ENCODE measurements at regions not wholly inside any gene's neighbourhood (a gene's known extent, or its start where the extent isn't known, plus 50 kb on each side); places are given as distances from the start of the nearest gene placed in this dataset.
"Not testable (repeated sequence)": the region's sequence is repeated elsewhere in the genome, so short reads cannot be mapped to it uniquely, and the experiment has no call there.

DNA sequence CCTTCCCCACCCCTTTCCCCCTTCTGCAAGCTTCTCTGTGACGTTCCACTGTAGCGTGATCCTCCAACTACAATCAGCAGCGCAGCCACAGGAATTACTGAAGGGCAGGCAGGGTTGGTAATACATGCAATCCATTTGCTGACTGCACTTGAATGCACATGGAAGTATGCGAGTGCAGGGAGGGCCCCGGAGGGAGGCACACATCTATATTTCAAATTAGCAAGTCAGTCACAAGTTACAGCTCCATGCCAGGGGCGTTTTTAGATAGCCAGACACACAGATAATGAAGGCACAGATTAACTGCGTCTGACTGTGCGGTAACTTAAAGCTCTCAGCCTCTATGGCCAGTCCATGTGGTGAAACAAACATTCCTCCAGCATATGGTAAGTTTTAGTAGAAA, 209.2 kb upstream of the GATA6 start:
- no peak for FAIRE-seq
- no peak for DNase-seq (ENCODE audit: insufficient read length, low spot score)
- TF ChIP-seq POU2F2 (IDR thresholded peaks at IDR 0.05; ENCODE audit: low read depth, low read length) (no peak), POLR2A (IDR thresholded peaks at IDR 0.05; ENCODE audit: low read depth, low read length) (no peak), TAF1 (IDR thresholded peaks at IDR 0.05; ENCODE audit: low read depth, low read length) (no peak), PAX5 (IDR thresholded peaks at IDR 0.05; ENCODE audit: insufficient read depth, low read length, severe bottlenecking) (no peak), SPI1 (IDR thresholded peaks at IDR 0.05; ENCODE audit: low read depth, low read length) (no peak), POLR2AphosphoS5 (IDR thresholded peaks at IDR 0.05; ENCODE audit: low read depth, low read length) (no peak)

DNA sequence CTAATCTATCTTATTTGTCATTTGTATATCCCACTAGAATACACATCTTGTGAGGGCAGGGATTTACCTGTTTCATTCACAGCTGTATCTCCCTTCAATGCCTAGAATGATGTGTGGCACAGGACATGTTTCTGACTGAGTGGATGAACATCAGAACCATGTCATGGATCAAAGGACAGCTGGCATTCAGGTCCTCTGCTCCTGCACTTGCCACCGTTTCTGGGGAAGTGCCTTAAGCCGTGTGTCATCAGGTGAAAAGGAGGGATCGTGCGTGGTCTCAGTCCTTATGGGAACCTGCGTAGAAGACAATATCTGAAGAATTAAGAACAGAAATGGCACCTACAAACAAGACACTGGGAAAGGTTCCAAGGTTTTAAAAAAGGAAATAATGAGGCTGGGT, 206.1 kb upstream of the GATA6 start:
- FAIRE-seq = no peak
- DNase-seq (ENCODE audit: insufficient read length, low spot score) = no peak
- no peak for TF ChIP-seq PAX5 (IDR thresholded peaks at IDR 0.05; ENCODE audit: insufficient read depth, low read length, severe bottlenecking)

DNA sequence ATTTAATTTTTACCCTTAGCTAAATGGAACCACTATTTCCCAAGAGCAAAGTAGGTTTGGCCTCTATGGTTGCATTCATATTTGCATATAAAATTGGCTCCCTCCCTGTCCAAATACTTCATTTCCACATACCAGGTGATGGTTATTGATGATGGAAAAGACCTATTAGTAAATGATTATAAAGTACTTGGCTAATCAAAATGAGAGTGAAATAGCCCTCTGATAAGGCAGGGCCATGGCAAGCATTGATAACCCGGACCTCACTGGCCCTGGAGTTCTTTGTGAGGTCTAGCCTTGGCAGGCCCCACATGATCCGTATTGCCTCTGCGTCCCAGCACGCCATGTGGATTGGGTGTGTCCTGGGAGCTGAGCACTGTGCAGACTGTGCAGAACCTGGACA, 201.1 kb upstream of the GATA6 start:
- no peak for TF ChIP-seq POU2F2 (IDR thresholded peaks at IDR 0.05; ENCODE audit: low read depth, low read length)
- TF ChIP-seq POLR2A (IDR thresholded peaks at IDR 0.05; ENCODE audit: low read depth, low read length) = no peak
- no peak for TF ChIP-seq PAX5 (IDR thresholded peaks at IDR 0.05; ENCODE audit: insufficient read depth, low read length, severe bottlenecking)
- no peak for TF ChIP-seq SPI1 (IDR thresholded peaks at IDR 0.05; ENCODE audit: low read depth, low read length)
- no peak for TF ChIP-seq TAF1 (IDR thresholded peaks at IDR 0.05; ENCODE audit: low read depth, low read length)
- TF ChIP-seq POLR2AphosphoS5 (IDR thresholded peaks at IDR 0.05; ENCODE audit: low read depth, low read length) = no peak
- DNase-seq (ENCODE audit: insufficient read length, low spot score) (no peak), FAIRE-seq (no peak)

DNA sequence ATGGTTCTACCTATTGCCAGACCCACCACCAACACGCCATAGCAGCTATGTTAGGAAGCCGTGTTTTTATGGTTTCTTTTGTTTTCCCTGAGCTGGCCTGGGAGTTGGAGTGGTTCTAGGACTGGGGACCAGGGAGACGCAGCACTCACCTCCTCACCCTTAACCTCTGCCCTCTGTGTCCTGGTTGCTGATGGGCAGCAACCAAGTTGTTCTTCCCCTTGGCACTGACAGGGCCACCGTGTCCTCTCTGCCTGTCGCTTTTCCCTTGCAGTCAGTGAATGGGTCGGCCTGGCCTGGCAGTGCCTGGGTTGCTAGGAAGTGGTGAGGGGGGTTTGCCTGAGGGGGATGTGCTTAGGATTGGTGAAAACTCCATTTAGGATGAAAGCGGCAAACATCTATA, 197.1 kb upstream of the GATA6 start:
- no peak for DNase-seq (ENCODE audit: insufficient read length, low spot score)
- FAIRE-seq = no peak
- TF ChIP-seq SPI1 (IDR thresholded peaks at IDR 0.05; ENCODE audit: low read depth, low read length) (no peak), PAX5 (IDR thresholded peaks at IDR 0.05; ENCODE audit: insufficient read depth, low read length, severe bottlenecking) (no peak), TAF1 (IDR thresholded peaks at IDR 0.05; ENCODE audit: low read depth, low read length) (no peak), POLR2A (IDR thresholded peaks at IDR 0.05; ENCODE audit: low read depth, low read length) (no peak), POU2F2 (IDR thresholded peaks at IDR 0.05; ENCODE audit: low read depth, low read length) (no peak), POLR2AphosphoS5 (IDR thresholded peaks at IDR 0.05; ENCODE audit: low read depth, low read length) (no peak)

DNA sequence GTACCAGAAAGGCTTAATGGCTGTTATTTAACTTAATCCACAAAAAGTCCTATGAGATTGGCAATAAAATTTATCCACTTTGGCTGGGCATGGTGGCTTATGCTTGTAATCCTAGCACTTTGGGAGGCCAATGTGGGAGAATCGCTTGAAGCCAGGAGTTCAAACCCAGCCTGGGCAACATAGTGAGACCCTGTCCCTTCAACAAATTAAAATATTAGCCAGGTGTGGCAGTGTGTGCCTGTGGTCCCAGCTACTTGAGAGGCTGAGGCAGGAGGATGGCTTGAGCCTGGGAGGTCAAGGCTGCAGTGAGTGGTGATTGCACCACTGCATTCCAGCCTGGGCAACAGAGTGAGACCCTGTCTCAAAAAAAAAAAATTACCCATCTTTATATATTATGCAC, 193.4 kb upstream of the GATA6 start:
- not testable (repeated sequence) for FAIRE-seq

DNA sequence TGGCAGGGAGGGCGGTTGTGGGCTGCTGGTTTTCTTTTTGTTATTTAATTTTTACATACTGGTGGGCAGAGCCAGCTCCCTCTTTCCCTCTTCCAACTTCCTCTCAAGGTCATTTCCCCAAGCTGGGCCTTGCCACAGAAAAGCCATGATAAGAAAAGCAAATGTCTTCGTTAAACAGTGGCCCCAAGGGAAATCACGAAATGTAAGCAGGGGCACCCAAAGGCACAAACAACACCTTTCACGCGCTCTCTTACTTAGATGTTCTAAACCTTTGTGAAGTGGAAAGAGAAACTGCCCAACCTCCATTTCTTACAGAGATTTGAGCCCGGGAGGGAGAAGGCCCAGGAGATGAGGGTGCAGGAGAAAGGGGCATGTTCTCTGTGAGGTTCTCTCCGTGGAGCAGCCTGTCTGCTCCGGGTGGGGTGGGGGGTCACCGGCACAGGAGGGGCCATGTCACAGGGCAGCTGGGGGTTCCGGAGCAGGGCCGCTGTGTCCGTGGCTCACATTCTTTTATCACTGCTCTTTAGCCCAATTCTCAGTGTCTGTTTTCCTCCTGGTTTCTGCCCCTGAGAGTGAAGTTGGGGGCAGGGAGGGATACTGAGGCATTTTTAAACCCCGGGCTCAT, 190.7 kb upstream of the GATA6 start:
- DNase-seq (ENCODE audit: insufficient read length, low spot score) (no peak), FAIRE-seq (no peak)
- TF ChIP-seq POLR2AphosphoS5 (IDR thresholded peaks at IDR 0.05; ENCODE audit: low read depth, low read length) (no peak), POLR2A (IDR thresholded peaks at IDR 0.05; ENCODE audit: low read depth, low read length) (no peak)

More for the DNA sequence above, 193.4 kb upstream of the GATA6 start:
- not testable (repeated sequence) for DNase-seq (ENCODE audit: insufficient read length, low spot score)

DNA sequence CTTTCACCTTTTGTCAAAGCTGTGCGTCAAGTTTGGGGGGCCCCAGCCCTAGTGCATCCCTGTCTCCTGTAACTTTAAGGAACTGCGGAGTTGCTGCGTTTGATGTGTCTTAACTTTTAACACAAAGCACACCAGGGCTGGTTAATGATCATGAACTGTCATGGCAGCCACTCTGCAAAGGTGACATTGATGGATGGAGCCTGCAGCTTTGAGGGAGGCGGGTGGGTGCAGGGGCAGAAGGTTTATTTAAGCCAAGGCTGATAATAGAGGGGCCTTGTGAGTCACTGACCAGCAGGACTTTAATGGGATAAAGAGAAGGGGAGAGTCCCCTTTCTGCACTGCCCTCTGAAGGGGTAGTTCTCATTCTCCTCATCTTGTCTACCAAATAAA, 190.2 kb upstream of the GATA6 start:
- TF ChIP-seq TAF1 (IDR thresholded peaks at IDR 0.05; ENCODE audit: low read depth, low read length) (no peak), PAX5 (IDR thresholded peaks at IDR 0.05; ENCODE audit: insufficient read depth, low read length, severe bottlenecking) (no peak), SPI1 (IDR thresholded peaks at IDR 0.05; ENCODE audit: low read depth, low read length) (no peak), POU2F2 (IDR thresholded peaks at IDR 0.05; ENCODE audit: low read depth, low read length) (no peak), POLR2AphosphoS5 (IDR thresholded peaks at IDR 0.05; ENCODE audit: low read depth, low read length) (no peak), POLR2A (IDR thresholded peaks at IDR 0.05; ENCODE audit: low read depth, low read length) (no peak)
- no peak for FAIRE-seq
- DNase-seq (ENCODE audit: insufficient read length, low spot score) = no peak

DNA sequence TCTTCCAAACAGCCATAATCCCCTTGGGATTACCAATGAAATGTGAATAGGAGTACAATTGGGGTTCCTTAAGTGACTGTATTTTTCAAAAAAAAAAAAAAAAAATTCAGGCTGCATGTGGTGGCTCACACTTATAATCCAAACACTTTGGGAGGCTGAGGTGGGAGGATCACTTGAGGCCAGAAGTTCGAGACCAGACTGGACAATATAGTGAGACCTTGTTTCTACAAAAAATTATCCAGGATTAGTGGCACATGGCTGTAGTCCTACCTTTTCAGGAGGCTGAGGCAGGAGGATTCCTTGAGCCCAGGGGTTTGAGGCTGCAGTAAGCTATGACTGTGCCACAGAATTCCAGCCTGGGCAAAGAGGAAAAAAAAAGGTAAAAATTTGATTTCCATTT, 189.6 kb upstream of the GATA6 start:
- FAIRE-seq (no peak), DNase-seq (ENCODE audit: insufficient read length, low spot score) (no peak)
- no peak for TF ChIP-seq SPI1 (IDR thresholded peaks at IDR 0.05; ENCODE audit: low read depth, low read length)

DNA sequence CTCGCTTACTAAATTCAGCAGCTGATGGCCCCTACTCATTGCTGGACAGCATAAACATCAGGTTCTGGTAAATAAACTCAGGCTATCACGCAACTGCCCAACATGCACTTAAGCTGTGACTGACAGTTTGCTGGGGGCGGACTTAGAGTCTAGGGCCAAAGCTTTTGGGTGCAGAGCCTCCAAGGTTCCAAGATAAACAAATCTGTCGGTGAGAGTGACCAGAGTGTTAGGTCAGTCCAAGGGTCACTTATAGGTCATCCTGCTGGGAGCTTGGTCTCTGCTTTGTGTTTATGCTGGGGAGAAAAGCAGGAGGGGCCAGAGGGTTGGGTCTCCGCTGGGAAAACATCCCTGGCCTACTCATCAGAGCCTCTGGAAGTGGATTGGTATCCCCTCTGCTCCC, 188.6 kb upstream of the GATA6 start:
- FAIRE-seq = no peak

DNA sequence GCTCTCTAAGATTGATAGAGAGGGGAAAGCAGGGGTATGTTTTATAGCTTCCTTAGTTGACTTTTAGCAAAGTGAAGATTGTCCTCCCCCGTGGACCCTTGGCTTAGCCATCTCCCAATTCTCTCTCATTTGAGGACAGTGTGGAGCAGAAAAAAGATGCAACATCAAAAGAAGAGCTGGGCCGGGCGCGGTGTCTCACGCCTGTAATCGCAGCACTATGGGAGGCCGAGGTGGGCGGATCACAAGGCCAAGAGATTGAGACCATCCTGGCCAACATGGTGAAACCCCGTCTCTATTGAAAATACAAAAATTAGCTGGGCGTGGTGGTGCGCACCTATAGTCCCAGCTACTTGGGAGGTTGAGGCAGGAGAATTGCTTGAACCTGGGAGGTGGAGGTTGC, 187.9 kb upstream of the GATA6 start:
- not testable (repeated sequence) for FAIRE-seq; DNase-seq (ENCODE audit: insufficient read length, low spot score)

More for the DNA sequence above, 188.6 kb upstream of the GATA6 start:
- TF ChIP-seq POU2F2 (IDR thresholded peaks at IDR 0.05; ENCODE audit: low read depth, low read length) = no peak
- no peak for TF ChIP-seq POLR2A (IDR thresholded peaks at IDR 0.05; ENCODE audit: low read depth, low read length)
- no peak for TF ChIP-seq SPI1 (IDR thresholded peaks at IDR 0.05; ENCODE audit: low read depth, low read length)
- no peak for TF ChIP-seq POLR2AphosphoS5 (IDR thresholded peaks at IDR 0.05; ENCODE audit: low read depth, low read length)
- no peak for TF ChIP-seq TAF1 (IDR thresholded peaks at IDR 0.05; ENCODE audit: low read depth, low read length)
- no peak for TF ChIP-seq PAX5 (IDR thresholded peaks at IDR 0.05; ENCODE audit: insufficient read depth, low read length, severe bottlenecking)
- no peak for DNase-seq (ENCODE audit: insufficient read length, low spot score)

DNA sequence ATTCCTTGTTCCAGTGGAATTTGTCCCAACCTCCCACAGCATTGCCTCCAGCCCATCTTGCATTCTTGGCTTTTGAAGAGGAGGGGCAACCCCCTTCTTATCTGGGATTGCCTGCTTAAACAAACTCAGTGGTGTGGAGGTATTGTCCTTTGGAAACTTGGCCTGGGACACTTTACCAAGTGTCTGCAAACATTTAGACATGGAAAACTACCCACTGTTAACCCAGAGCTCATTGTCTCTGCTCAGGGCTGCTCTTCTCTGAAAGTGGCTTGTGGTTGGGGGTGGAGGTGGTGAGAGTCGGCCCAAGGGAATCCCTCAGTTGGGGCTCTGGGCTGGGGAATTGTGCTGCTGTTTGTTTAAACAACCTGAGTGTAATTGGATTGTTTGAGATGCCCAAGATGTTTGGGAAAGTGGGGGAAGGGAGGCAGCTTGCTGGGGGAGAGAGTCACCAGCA, 178.3 kb upstream of the GATA6 start:
- DNase-seq (ENCODE audit: insufficient read length, low spot score) (no peak), FAIRE-seq (no peak)
- TF ChIP-seq TAF1 (IDR thresholded peaks at IDR 0.05; ENCODE audit: low read depth, low read length) (no peak), PAX5 (IDR thresholded peaks at IDR 0.05; ENCODE audit: insufficient read depth, low read length, severe bottlenecking) (no peak), POLR2A (IDR thresholded peaks at IDR 0.05; ENCODE audit: low read depth, low read length) (no peak), POLR2AphosphoS5 (IDR thresholded peaks at IDR 0.05; ENCODE audit: low read depth, low read length) (no peak), POU2F2 (IDR thresholded peaks at IDR 0.05; ENCODE audit: low read depth, low read length) (no peak), SPI1 (IDR thresholded peaks at IDR 0.05; ENCODE audit: low read depth, low read length) (no peak)
